WTC11 (cell line): ENCODE measurements at regions not wholly inside any gene's neighbourhood (a gene's known extent, or its start where the extent isn't known, plus 50 kb on each side); places are given as distances from the start of the nearest gene placed in this dataset.

Source experiments
- ATAC-seq: fragments of 200-7000 bp; cut with Tn5 transposase; 2 replicates; pipeline ENCODE4 v1.10.0; 2021; ENCODE audit warnings: mild to moderate bottlenecking, moderate library complexity
- CTCF ChIA-PET: fragments of 300-600 bp; sonication (Branson Sonifier 250); formaldehyde crosslinking; loops from one replicate; lab custom pipeline; 2021; ENCODE audit warnings: antibody characterized with exemption; lab: Charles Lee
- POLR2A ChIA-PET: fragments of 350-600 bp; sonication (Branson Sonifier 250); formaldehyde crosslinking; loops from one replicate; lab custom pipeline; 2021; ENCODE audit warnings: antibody characterized with exemption; lab: Charles Lee
- DNase-seq: peaks from one replicate; pipeline ENCODE4 v3.0.0; 2021; ENCODE audit warnings: low spot score
- H3K27ac Mint-ChIP-seq: 2 replicates; pipeline ENCODE4 v1.8.0; 2021; ENCODE audit warnings: mixed read lengths
- H3K27me3 Mint-ChIP-seq: 2 replicates; pipeline ENCODE4 v1.8.0; 2021; ENCODE audit warnings: low read depth, mild to moderate bottlenecking, moderate library complexity, mixed read lengths
- H3K36me3 Mint-ChIP-seq: 2 replicates; pipeline ENCODE4 v1.8.0; 2021; ENCODE audit warnings: mixed read lengths
- H3K4me1 Mint-ChIP-seq: 2 replicates; pipeline ENCODE4 v1.8.0; 2022; ENCODE audit warnings: mixed read lengths
- H3K4me3 Mint-ChIP-seq: 2 replicates; pipeline ENCODE4 v1.8.0; 2021; ENCODE audit warnings: mild to moderate bottlenecking, moderate library complexity, mixed read lengths
- H3K9me3 Mint-ChIP-seq: 2 replicates; pipeline ENCODE4 v1.8.0; 2021; ENCODE audit warnings: mixed read lengths
- CBFB ChIP-seq: sonication (generic); formaldehyde crosslinking; IDR thresholded peaks from 2 replicates; pipeline ENCODE4 v1.8.1; 2022; ENCODE audit warnings: mild to moderate bottlenecking, low read depth, missing genetic modification reagents
- CREB1 ChIP-seq: sonication (generic); formaldehyde crosslinking; IDR thresholded peaks from 2 replicates; pipeline ENCODE4 v1.8.0; 2023; ENCODE audit warnings: mild to moderate bottlenecking, missing genetic modification reagents
- CREM ChIP-seq: sonication (generic); formaldehyde crosslinking; IDR thresholded peaks from 2 replicates; pipeline ENCODE4 v1.8.1; 2022; ENCODE audit warnings: mild to moderate bottlenecking, missing genetic modification reagents, moderate library complexity
- ESRRA ChIP-seq: sonication (generic); formaldehyde crosslinking; IDR thresholded peaks from 2 replicates; pipeline ENCODE4 v1.8.1; 2022; ENCODE audit warnings: mild to moderate bottlenecking, missing genetic modification reagents, borderline replicate concordance
- FOXP1 ChIP-seq: sonication (generic); formaldehyde crosslinking; IDR thresholded peaks from 2 replicates; pipeline ENCODE4 v1.8.0; 2022; ENCODE audit warnings: missing genetic modification reagents, mild to moderate bottlenecking, moderate library complexity, borderline replicate concordance
- NFYB ChIP-seq: sonication (generic); formaldehyde crosslinking; conservative IDR thresholded peaks from 2 replicates; pipeline ENCODE4 v1.8.0; 2022; ENCODE audit warnings: low read depth, missing genetic modification reagents
- OVOL2 ChIP-seq: fragments of 250-450 bp; sonication (Bioruptor Pico); IDR thresholded peaks from 2 replicates; pipeline ENCODE4 v1.9.0; 2021; ENCODE audit warnings: mild to moderate bottlenecking, borderline replicate concordance
- PRRX2 ChIP-seq: fragments of 250-450 bp; sonication (Bioruptor Pico); IDR thresholded peaks from 2 replicates; pipeline ENCODE4 v1.8.0; 2021; ENCODE audit warnings: mild to moderate bottlenecking
- TP53 ChIP-seq: sonication (generic); formaldehyde crosslinking; IDR thresholded peaks from 2 replicates; pipeline ENCODE4 v1.8.1; 2023; ENCODE audit warnings: mild to moderate bottlenecking, missing genetic modification reagents
- TF ChIP-seq, protein P1 (sequence below): sonication (generic); formaldehyde crosslinking; IDR thresholded peaks from 2 replicates; pipeline ENCODE4 v1.8.0; 2023; ENCODE audit warnings: missing genetic modification reagents
- TF ChIP-seq, protein P2 (sequence below): sonication (generic); formaldehyde crosslinking; IDR thresholded peaks from 2 replicates; pipeline ENCODE4 v1.8.1; 2023; ENCODE audit warnings: mild to moderate bottlenecking, moderate library complexity, missing genetic modification reagents
- TF ChIP-seq, protein P3 (sequence below): sonication (generic); formaldehyde crosslinking; IDR thresholded peaks from 2 replicates; pipeline ENCODE4 v1.8.0; 2022; ENCODE audit warnings: mild to moderate bottlenecking, missing genetic modification reagents
- TF ChIP-seq, protein P4 (sequence below): sonication (generic); formaldehyde crosslinking; IDR thresholded peaks from 2 replicates; pipeline ENCODE4 v1.8.0; 2022; ENCODE audit warnings: missing genetic modification reagents
- TF ChIP-seq, protein P5 (sequence below): fragments of 250-450 bp; sonication (Bioruptor Pico); IDR thresholded peaks from 2 replicates; pipeline ENCODE4 v1.9.0; 2021; ENCODE audit warnings: mild to moderate bottlenecking
- TF ChIP-seq, protein P6 (sequence below): sonication (generic); formaldehyde crosslinking; IDR thresholded peaks from 2 replicates; pipeline ENCODE4 v1.8.0; 2023; ENCODE audit warnings: missing genetic modification reagents, mild to moderate bottlenecking, borderline replicate concordance
- TF ChIP-seq, protein P7 (sequence below): sonication (generic); formaldehyde crosslinking; conservative IDR thresholded peaks from 2 replicates; pipeline ENCODE4 v1.8.1; 2022; ENCODE audit warnings: mild to moderate bottlenecking, missing genetic modification reagents
- TF ChIP-seq, protein P8 (sequence below): sonication (generic); formaldehyde crosslinking; IDR thresholded peaks from 2 replicates; pipeline ENCODE4 v1.8.0; 2022; ENCODE audit warnings: mild to moderate bottlenecking, missing genetic modification reagents

DNA sequence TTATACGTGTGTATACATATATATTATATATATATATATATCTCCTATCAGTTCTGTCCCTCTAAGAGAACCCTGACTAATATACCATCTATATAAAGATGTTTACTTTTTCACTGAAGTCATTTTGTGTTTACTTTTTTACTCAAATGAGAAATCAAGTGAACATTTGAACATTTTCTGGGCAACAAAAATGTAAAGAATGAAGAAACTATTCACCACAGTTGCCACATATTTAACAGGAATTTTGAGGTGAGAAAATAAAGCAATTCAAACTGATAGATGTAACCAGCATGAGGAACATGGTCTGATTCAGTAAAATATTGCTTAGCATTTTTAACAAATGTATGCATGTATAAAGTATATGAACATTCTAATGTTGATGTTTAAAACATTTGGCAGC lies 299.2 kb upstream of the KLHL1 start:
- no peak overlapping the region for H3K27ac Mint-ChIP-seq
- ChIA-PET POLR2A (no interaction called here), CTCF (no interaction called here)
- no peaks in the 10 kb centered on the region for H3K36me3 Mint-ChIP-seq
- TF ChIP-seq OVOL2 (CRISPR knock-in tag) (no peak), PRRX2 (CRISPR knock-in tag) (no peak)
- TF ChIP-seq, protein P1, sequence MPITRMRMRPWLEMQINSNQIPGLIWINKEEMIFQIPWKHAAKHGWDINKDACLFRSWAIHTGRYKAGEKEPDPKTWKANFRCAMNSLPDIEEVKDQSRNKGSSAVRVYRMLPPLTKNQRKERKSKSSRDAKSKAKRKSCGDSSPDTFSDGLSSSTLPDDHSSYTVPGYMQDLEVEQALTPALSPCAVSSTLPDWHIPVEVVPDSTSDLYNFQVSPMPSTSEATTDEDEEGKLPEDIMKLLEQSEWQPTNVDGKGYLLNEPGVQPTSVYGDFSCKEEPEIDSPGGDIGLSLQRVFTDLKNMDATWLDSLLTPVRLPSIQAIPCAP (CRISPR knock-in tag) = no peak
- TF ChIP-seq, protein P2, sequence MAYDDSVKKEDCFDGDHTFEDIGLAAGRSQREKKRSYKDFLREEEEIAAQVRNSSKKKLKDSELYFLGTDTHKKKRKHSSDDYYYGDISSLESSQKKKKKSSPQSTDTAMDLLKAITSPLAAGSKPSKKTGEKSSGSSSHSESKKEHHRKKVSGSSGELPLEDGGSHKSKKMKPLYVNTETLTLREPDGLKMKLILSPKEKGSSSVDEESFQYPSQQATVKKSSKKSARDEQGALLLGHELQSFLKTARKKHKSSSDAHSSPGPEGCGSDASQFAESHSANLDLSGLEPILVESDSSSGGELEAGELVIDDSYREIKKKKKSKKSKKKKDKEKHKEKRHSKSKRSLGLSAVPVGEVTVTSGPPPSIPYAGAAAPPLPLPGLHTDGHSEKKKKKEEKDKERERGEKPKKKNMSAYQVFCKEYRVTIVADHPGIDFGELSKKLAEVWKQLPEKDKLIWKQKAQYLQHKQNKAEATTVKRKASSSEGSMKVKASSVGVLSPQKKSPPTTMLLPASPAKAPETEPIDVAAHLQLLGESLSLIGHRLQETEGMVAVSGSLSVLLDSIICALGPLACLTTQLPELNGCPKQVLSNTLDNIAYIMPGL (CRISPR knock-in tag) = no peak
- TF ChIP-seq, protein P3, sequence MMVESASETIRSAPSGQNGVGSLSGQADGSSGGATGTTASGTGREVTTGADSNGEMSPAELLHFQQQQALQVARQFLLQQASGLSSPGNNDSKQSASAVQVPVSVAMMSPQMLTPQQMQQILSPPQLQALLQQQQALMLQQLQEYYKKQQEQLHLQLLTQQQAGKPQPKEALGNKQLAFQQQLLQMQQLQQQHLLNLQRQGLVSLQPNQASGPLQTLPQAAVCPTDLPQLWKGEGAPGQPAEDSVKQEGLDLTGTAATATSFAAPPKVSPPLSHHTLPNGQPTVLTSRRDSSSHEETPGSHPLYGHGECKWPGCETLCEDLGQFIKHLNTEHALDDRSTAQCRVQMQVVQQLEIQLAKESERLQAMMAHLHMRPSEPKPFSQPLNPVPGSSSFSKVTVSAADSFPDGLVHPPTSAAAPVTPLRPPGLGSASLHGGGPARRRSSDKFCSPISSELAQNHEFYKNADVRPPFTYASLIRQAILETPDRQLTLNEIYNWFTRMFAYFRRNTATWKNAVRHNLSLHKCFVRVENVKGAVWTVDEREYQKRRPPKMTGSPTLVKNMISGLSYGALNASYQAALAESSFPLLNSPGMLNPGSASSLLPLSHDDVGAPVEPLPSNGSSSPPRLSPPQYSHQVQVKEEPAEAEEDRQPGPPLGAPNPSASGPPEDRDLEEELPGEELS (CRISPR knock-in tag) = no peak
- TF ChIP-seq, protein P4, sequence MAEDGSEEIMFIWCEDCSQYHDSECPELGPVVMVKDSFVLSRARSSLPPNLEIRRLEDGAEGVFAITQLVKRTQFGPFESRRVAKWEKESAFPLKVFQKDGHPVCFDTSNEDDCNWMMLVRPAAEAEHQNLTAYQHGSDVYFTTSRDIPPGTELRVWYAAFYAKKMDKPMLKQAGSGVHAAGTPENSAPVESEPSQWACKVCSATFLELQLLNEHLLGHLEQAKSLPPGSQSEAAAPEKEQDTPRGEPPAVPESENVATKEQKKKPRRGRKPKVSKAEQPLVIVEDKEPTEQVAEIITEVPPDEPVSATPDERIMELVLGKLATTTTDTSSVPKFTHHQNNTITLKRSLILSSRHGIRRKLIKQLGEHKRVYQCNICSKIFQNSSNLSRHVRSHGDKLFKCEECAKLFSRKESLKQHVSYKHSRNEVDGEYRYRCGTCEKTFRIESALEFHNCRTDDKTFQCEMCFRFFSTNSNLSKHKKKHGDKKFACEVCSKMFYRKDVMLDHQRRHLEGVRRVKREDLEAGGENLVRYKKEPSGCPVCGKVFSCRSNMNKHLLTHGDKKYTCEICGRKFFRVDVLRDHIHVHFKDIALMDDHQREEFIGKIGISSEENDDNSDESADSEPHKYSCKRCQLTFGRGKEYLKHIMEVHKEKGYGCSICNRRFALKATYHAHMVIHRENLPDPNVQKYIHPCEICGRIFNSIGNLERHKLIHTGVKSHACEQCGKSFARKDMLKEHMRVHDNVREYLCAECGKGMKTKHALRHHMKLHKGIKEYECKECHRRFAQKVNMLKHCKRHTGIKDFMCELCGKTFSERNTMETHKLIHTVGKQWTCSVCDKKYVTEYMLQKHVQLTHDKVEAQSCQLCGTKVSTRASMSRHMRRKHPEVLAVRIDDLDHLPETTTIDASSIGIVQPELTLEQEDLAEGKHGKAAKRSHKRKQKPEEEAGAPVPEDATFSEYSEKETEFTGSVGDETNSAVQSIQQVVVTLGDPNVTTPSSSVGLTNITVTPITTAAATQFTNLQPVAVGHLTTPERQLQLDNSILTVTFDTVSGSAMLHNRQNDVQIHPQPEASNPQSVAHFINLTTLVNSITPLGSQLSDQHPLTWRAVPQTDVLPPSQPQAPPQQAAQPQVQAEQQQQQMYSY (CRISPR knock-in tag) = no peak
- DNase-seq = no peak
- no peaks in the 10 kb centered on the region for H3K4me1 Mint-ChIP-seq
- no peak overlapping the region for H3K4me3 Mint-ChIP-seq
- ATAC-seq = no peak
- H3K9me3 Mint-ChIP-seq = no peaks in the 10 kb centered on the region
- H3K27me3 Mint-ChIP-seq = no peaks in the 10 kb centered on the region

DNA sequence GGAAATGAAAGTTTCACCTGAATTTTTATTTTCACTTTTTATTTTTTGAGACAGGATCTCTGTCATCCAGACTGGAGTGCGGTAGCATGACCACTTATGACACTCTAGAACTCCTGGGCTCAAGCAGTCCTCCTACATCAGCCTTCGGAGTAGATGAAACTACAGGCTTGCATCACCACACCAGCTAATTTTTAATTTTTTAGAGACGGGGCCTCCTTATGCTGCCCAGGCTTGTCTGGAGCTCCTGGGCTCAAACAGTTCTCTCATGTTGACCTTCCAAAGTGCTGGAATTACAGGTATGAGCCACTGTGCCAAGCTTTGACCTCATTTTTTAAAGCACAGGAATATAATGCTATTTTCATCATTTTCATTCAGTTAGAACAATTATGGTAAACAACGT lies 297.0 kb upstream of the KLHL1 start:
- DNase-seq (no peak), ATAC-seq (no peak)
- Mint-ChIP-seq H3K36me3 (no peaks in the 10 kb centered on the region), H3K27ac (no peak overlapping the region), H3K27me3 (no peaks in the 10 kb centered on the region), H3K9me3 (no peaks in the 10 kb centered on the region), H3K4me1 (no peaks in the 10 kb centered on the region), H3K4me3 (no peak overlapping the region)
- POLR2A ChIA-PET = interaction anchor here (0.6 kb wide), 1 partner anchor 1196 kb away, joined by 3 read pairs; no protein-coding TSS in a partner anchor
- CTCF ChIA-PET = no interaction called here
- TF ChIP-seq ESRRA = no peak
- no peak for TF ChIP-seq CBFB (CRISPR knock-in tag)
- TF ChIP-seq, protein P5, sequence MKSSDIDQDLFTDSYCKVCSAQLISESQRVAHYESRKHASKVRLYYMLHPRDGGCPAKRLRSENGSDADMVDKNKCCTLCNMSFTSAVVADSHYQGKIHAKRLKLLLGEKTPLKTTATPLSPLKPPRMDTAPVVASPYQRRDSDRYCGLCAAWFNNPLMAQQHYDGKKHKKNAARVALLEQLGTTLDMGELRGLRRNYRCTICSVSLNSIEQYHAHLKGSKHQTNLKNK = no peak
- TF ChIP-seq, protein P4 (CRISPR knock-in tag) = no peak
- TF ChIP-seq, protein P6, sequence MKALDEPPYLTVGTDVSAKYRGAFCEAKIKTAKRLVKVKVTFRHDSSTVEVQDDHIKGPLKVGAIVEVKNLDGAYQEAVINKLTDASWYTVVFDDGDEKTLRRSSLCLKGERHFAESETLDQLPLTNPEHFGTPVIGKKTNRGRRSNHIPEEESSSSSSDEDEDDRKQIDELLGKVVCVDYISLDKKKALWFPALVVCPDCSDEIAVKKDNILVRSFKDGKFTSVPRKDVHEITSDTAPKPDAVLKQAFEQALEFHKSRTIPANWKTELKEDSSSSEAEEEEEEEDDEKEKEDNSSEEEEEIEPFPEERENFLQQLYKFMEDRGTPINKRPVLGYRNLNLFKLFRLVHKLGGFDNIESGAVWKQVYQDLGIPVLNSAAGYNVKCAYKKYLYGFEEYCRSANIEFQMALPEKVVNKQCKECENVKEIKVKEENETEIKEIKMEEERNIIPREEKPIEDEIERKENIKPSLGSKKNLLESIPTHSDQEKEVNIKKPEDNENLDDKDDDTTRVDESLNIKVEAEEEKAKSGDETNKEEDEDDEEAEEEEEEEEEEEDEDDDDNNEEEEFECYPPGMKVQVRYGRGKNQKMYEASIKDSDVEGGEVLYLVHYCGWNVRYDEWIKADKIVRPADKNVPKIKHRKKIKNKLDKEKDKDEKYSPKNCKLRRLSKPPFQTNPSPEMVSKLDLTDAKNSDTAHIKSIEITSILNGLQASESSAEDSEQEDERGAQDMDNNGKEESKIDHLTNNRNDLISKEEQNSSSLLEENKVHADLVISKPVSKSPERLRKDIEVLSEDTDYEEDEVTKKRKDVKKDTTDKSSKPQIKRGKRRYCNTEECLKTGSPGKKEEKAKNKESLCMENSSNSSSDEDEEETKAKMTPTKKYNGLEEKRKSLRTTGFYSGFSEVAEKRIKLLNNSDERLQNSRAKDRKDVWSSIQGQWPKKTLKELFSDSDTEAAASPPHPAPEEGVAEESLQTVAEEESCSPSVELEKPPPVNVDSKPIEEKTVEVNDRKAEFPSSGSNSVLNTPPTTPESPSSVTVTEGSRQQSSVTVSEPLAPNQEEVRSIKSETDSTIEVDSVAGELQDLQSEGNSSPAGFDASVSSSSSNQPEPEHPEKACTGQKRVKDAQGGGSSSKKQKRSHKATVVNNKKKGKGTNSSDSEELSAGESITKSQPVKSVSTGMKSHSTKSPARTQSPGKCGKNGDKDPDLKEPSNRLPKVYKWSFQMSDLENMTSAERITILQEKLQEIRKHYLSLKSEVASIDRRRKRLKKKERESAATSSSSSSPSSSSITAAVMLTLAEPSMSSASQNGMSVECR (CRISPR knock-in tag) = no peak
- TF ChIP-seq TP53 (CRISPR knock-in tag) = no peak
- no peak for TF ChIP-seq CREM
- TF ChIP-seq, protein P7, sequence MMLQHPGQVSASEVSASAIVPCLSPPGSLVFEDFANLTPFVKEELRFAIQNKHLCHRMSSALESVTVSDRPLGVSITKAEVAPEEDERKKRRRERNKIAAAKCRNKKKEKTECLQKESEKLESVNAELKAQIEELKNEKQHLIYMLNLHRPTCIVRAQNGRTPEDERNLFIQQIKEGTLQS = no peak
- TF ChIP-seq NFYB (CRISPR knock-in tag) = no peak
- no peak for TF ChIP-seq CREB1 (CRISPR knock-in tag)
- no peak for TF ChIP-seq FOXP1 (CRISPR knock-in tag)
- TF ChIP-seq, protein P8, sequence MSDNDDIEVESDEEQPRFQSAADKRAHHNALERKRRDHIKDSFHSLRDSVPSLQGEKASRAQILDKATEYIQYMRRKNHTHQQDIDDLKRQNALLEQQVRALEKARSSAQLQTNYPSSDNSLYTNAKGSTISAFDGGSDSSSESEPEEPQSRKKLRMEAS (CRISPR knock-in tag) = no peak
